ENCODE measurements at regions not wholly inside any gene's neighbourhood (a gene's known extent, or its start where the extent isn't known, plus 50 kb on each side); places are given as distances from the start of the nearest gene placed in this dataset.

DNA sequence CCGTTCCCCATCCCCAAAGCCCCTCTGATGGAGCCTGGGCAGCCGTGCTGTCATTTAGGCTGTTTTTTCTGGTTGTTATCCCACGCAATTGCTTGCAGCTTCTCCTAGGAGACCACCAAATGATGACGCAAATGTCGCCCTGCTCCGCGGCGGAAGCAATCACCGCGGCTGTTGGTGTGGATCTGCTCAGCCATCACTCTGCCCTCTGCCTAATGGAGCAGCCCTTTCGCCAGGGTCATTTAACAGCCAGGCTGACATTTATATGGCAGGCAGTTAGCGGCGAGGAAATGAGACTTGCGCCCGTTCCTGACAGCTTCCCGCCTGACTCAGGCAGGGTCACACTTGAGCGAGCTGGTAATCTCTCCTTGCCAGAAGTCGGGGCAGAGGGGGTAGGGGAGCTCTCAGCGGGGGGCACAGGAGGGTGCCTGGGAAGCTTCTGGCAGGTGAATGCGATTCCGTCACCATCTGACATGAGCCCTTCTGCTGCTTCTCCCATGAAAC lies 97.9 kb upstream of the RTL6 start:
- BruUV-seq (replicated peaks): no TSS peak
- H3K27ac ChIP-seq (ENCODE audit: low read length): no peak overlapping the region
- intact Hi-C loops (cut with micrococcal nuclease; ENCODE audit: unreplicated experiment) (no loop called here), in situ Hi-C loops (cut with HindIII; ENCODE audit: low pct_unique_long_range_greater_than_20kb, low sequenced_read_pairs) (no loop called here)
- CTCF ChIA-PET: no interaction called here
- no peaks in the 10 kb centered on the region for H3K36me3 ChIP-seq (ENCODE audit: control insufficient read depth, insufficient read depth, low read length)
- no peak for ATAC-seq
- TF ChIP-seq POLR2AphosphoS5 (IDR thresholded peaks at IDR 0.05; ENCODE audit: low read depth, low read length) (no peak), REST (IDR thresholded peaks at IDR 0.05; ENCODE audit: insufficient read depth in 1 of 2, low read depth in 2 of 2, low read length in 1 of 2) (no peak), TCF7L2 (IDR thresholded peaks at IDR 0.05; ENCODE audit: low read depth, low read length) (no peak), SIN3A (IDR thresholded peaks at IDR 0.05; ENCODE audit: borderline replicate concordance, insufficient read depth, low read depth, low read length) (no peak), CTCF (IDR thresholded peaks at IDR 0.05) (no peak)
- no peaks in the 10 kb centered on the region for H3K27me3 ChIP-seq (ENCODE audit: control insufficient read depth, insufficient read depth, low read length)
- DNase-seq (ENCODE audit: low read depth, low spot score): no peak
- no peak overlapping the region for H3K4me3 ChIP-seq (ENCODE audit: low read depth in 2 of 2, low read length in 2 of 2)
- POLR2A ChIA-PET: no interaction called here
- H3K9me3 ChIP-seq (ENCODE audit: control insufficient read depth, insufficient read depth, low read depth, low read length): no peaks in the 10 kb centered on the region
- no peaks in the 10 kb centered on the region for H3K4me1 ChIP-seq (ENCODE audit: control insufficient read depth, insufficient read depth, low read length)

DNA sequence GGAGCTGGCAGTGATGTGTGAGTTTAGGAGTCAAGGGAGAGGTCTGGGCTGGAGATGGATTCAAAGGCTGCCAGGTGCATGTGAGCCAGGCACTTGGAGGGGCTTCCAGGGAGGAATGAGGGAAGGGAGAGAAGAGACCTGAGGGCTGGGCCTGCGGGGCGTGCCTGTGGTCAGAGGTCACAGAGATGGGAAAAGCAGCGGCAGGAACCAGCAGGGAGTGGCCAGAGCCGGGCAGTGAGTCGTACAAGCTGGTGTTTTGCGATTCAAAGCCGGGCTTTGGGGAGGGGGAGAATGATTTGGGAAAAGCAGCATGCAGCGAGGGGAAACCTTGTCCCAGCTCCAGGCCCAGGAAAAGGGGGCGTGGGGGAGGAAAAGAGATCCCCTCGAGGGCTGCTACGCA lies 96.9 kb upstream of the RTL6 start:
- BruUV-seq (replicated peaks): no TSS peak
- TF ChIP-seq SIN3A (IDR thresholded peaks at IDR 0.05; ENCODE audit: borderline replicate concordance, insufficient read depth, low read depth, low read length): no peak
- no peak for TF ChIP-seq CTCF (IDR thresholded peaks at IDR 0.05)
- TF ChIP-seq TCF7L2 (IDR thresholded peaks at IDR 0.05; ENCODE audit: low read depth, low read length): no peak
- TF ChIP-seq POLR2AphosphoS5 (IDR thresholded peaks at IDR 0.05; ENCODE audit: low read depth, low read length): no peak
- Histone ChIP-seq H3K27ac (ENCODE audit: low read length) (no peak overlapping the region), H3K27me3 (ENCODE audit: control insufficient read depth, insufficient read depth, low read length) (no peaks in the 10 kb centered on the region), H3K4me3 (ENCODE audit: low read depth in 2 of 2, low read length in 2 of 2) (no peak overlapping the region), H3K36me3 (ENCODE audit: control insufficient read depth, insufficient read depth, low read length) (no peaks in the 10 kb centered on the region), H3K9me3 (ENCODE audit: control insufficient read depth, insufficient read depth, low read depth, low read length) (no peaks in the 10 kb centered on the region), H3K4me1 (ENCODE audit: control insufficient read depth, insufficient read depth, low read length) (no peaks in the 10 kb centered on the region)
- in situ Hi-C loops (cut with HindIII; ENCODE audit: low pct_unique_long_range_greater_than_20kb, low sequenced_read_pairs): no loop called here
- ATAC-seq: no peak
- DNase-seq (ENCODE audit: low read depth, low spot score): no peak
- CTCF ChIA-PET: no interaction called here
- POLR2A ChIA-PET: no interaction called here
- intact Hi-C loops (cut with micrococcal nuclease; ENCODE audit: unreplicated experiment): no loop called here
